PFSK-1 (cell line): ENCODE measurements at regions not wholly inside any gene's neighbourhood (a gene's known extent, or its start where the extent isn't known, plus 50 kb on each side); places are given as distances from the start of the nearest gene placed in this dataset.

Source experiments
- POLR2AphosphoS5 ChIP-seq: IDR thresholded peaks from 2 replicates; pipeline ENCODE4 v1.6.1; 2012; ENCODE audit warnings: low read depth, mild to moderate bottlenecking, control low read depth, low read length, moderate library complexity
- REST ChIP-seq, 2 experiments: IDR thresholded peaks; 2 replicates each; pipeline versions ENCODE4 v1.6.1 to v1.8.0; 2011 to 2012; ENCODE audit warnings: low read depth in 2 of 2, low read length in 2 of 2, control low read depth in 1 of 2, inconsistent platforms in 1 of 2, mild to moderate bottlenecking in 1 of 2, moderate library complexity in 1 of 2; ENCODE audit not compliant: insufficient read depth in 1 of 2
- TAF1 ChIP-seq: IDR thresholded peaks from 2 replicates; pipeline ENCODE4 v1.6.1; 2012; ENCODE audit warnings: low read length, control low read depth, borderline replicate concordance; ENCODE audit not compliant: insufficient read depth

GRCh38 chr1:91161749-91162148 lies 139.9 kb upstream of the ZNF644 start:
- TF ChIP-seq TAF1 (no peak), REST (IDR thresholded peaks at IDR 0.05; ENCODE audit: insufficient read depth in 1 of 2, low read depth in 2 of 2, low read length in 2 of 2) (no peak), POLR2AphosphoS5 (no peak)
